ENCODE measurements at regions not wholly inside any gene's neighbourhood (a gene's known extent, or its start where the extent isn't known, plus 50 kb on each side); places are given as distances from the start of the nearest gene placed in this dataset.

DNA sequence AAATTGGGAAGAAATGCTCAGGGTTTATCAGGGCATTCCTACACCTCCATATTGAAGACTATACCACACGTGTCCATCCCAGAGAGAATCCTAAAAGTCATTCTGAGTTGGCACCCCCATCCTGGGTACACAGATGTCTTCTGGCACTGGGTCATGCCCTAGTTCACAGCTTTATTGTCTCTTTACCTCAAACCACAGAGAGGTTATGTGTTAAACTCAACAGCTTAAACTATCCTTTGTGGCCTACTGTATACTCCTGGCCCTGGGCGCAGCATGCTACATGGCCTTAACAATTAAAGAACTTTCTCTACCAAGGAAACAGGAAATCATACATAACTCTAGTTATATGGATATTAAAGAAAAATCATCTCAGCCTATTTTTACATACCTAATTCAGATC lies 115.6 kb upstream of the SEM1 start:
- TF ChIP-seq EZH2 (IDR thresholded peaks at IDR 0.05), result no peak
- TF ChIP-seq, protein P1, sequence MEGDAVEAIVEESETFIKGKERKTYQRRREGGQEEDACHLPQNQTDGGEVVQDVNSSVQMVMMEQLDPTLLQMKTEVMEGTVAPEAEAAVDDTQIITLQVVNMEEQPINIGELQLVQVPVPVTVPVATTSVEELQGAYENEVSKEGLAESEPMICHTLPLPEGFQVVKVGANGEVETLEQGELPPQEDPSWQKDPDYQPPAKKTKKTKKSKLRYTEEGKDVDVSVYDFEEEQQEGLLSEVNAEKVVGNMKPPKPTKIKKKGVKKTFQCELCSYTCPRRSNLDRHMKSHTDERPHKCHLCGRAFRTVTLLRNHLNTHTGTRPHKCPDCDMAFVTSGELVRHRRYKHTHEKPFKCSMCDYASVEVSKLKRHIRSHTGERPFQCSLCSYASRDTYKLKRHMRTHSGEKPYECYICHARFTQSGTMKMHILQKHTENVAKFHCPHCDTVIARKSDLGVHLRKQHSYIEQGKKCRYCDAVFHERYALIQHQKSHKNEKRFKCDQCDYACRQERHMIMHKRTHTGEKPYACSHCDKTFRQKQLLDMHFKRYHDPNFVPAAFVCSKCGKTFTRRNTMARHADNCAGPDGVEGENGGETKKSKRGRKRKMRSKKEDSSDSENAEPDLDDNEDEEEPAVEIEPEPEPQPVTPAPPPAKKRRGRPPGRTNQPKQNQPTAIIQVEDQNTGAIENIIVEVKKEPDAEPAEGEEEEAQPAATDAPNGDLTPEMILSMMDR (IDR thresholded peaks at IDR 0.05), result no peak
